ENCODE measurements at regions not wholly inside any gene's neighbourhood (a gene's known extent, or its start where the extent isn't known, plus 50 kb on each side); places are given as distances from the start of the nearest gene placed in this dataset.

DNA sequence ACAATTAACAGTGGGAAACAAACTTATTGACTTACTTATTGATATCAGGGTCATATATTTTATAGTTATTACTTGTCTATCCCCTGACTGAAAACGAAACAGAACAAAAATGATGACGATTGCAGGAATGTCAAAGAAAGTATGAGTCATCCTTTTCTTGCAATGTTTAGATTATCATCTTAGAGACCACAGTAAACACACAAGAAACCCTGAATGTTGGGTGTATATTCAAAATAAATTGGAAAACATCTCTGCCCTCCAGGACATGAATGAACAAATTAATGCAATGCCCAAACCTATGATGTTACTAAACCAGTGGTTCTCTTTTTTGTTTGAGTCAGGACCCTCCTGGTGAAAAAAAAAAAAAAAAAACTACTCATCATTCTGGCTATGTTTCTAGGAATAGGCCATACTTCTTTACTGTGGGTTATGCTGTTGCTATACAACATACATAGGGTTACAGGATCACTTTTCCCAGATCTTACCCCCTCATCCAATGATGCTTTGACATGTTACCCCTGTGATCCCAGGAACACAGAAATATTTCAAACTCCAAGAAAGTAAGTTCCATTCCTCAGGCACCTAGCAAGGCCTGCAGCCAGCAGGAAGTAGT is 623.4 kb upstream of the IGFBP3 start:
- peak overlapping the region; percentile 91 for H3K14ac ChIP-seq (replicated peaks; ENCODE audit: low read depth, low read length)
- H2BK20ac ChIP-seq (ENCODE audit: low read depth, low read length) = peak overlapping the region; percentile 91
- intact Hi-C loops (cut with micrococcal nuclease) (loop anchor here (5.0 kb wide), 1 partner anchor 172 kb away; no protein-coding TSS in a partner anchor), dilution Hi-C loops (cut with HindIII; ENCODE audit: low sequenced_read_pairs, unreplicated experiment) (no loop called here), in situ Hi-C loops (cut with MboI; ENCODE audit: low sequenced_read_pairs) (no loop called here)
- no peak overlapping the region for H2AK9ac ChIP-seq (replicated peaks; ENCODE audit: low read depth, low read length, poor library complexity)
- no peaks in the 10 kb centered on the region for H3K79me1 ChIP-seq (ENCODE audit: low read depth in 1 of 2, low read length in 2 of 2)
- POLR2A ChIA-PET (ENCODE audit: unreplicated experiment) = interaction anchor here (0.6 kb wide), 1 partner anchor 391 kb away, joined by 3 read pairs; no protein-coding TSS in a partner anchor
- H3K9me1 ChIP-seq (ENCODE audit: insufficient read depth, low read length) = peaks cover 3% of the 10 kb centered on the region
- no peaks in the 10 kb centered on the region for H3K36me3 ChIP-seq (ENCODE audit: control insufficient read depth, insufficient read depth, low read length)
- no peaks in the 10 kb centered on the region for H4K20me1 ChIP-seq (ENCODE audit: insufficient read depth, low read length)
- DNase-seq (peak; percentile 90), ATAC-seq (ENCODE audit: low read depth) (peak; percentile 72)
- H2BK120ac ChIP-seq (ENCODE audit: low read depth, low read length) = peak overlapping the region; percentile 92
- H3K4ac ChIP-seq (ENCODE audit: low read depth, low read length) = peak overlapping the region; percentile 88
- peak overlapping the region; percentile 81; the same call in 1 of the 2 replicates for H3K4me2 ChIP-seq (ENCODE audit: low read depth, low read length)
- H3K9me3 ChIP-seq (ENCODE audit: control insufficient read depth, insufficient read depth, low read length) = no peaks in the 10 kb centered on the region
- H3K27ac ChIP-seq (ENCODE audit: insufficient read depth, low read length) = peak overlapping the region; percentile 42
- H3K4me3 ChIP-seq (ENCODE audit: insufficient read depth, low read depth, low read length) = no peak overlapping the region
- peak overlapping the region; percentile 79 for H2BK5ac ChIP-seq (ENCODE audit: low read depth, low read length, poor library complexity, severe bottlenecking)
- peak overlapping the region; percentile 13; the same call in 1 of the 2 replicates for H4K5ac ChIP-seq (ENCODE audit: low read depth, low read length)
- H3K9ac ChIP-seq (ENCODE audit: low read depth, low read length) = no peak overlapping the region
- H2BK15ac ChIP-seq (ENCODE audit: low read depth, low read length) = peak overlapping the region; percentile 91
- CTCF ChIA-PET = no interaction called here
- peak overlapping the region; percentile 14; the same call in 1 of the 2 replicates for H3K56ac ChIP-seq (ENCODE audit: extremely low read depth, insufficient read depth, low read length)
- H4K8ac ChIP-seq (ENCODE audit: low read depth in 2 of 2, low read length in 2 of 2) = peak overlapping the region; percentile 60 to 72
- H2AFZ ChIP-seq (replicated peaks; ENCODE audit: low read length, poor library complexity) = no peak overlapping the region
- WGBS, 2 experiments (ENCODE audit: extremely low coverage in 2 of 2, insufficient read length in 1 of 2) = no CpG with 5 or more reads among the region's 2 CpGs
- peaks cover 4% of the 10 kb centered on the region; the same call in 1 of the 2 replicates for H3K4me1 ChIP-seq (ENCODE audit: control insufficient read depth, insufficient read depth, low read length)
- no peaks in the 10 kb centered on the region for H3K27me3 ChIP-seq (ENCODE audit: control insufficient read depth, insufficient read depth, low read length)
- no peak overlapping the region for H3K23ac ChIP-seq (ENCODE audit: low read depth, low read length)
- no TSS peak for BruUV-seq (replicated peaks)
- peak overlapping the region; percentile 72 for H2AK5ac ChIP-seq (ENCODE audit: low read depth, low read length)
- H3K18ac ChIP-seq (ENCODE audit: low read depth, low read length) = peak overlapping the region; percentile 69
- peak overlapping the region; percentile 88 for H4K91ac ChIP-seq (ENCODE audit: insufficient read depth, low read depth, low read length)
- no peak for TF ChIP-seq CHD1 (IDR thresholded peaks at IDR 0.05; ENCODE audit: low read depth, low read length)
- no peak for TF ChIP-seq MXI1 (IDR thresholded peaks at IDR 0.05; ENCODE audit: borderline replicate concordance, low read depth, low read length)
- TF ChIP-seq BHLHE40 (IDR thresholded peaks at IDR 0.05; ENCODE audit: low read depth, low read length) = peak; percentile 57; the same call in 1 of the 2 replicates
- TF ChIP-seq FOS (IDR thresholded peaks at IDR 0.05; ENCODE audit: low read depth, low read length) = peak; percentile 100
- no peak; the same call in 1 of the 2 replicates for TF ChIP-seq RAD21 (IDR thresholded peaks at IDR 0.05; ENCODE audit: low read length)
- TF ChIP-seq CEBPB (IDR thresholded peaks at IDR 0.05; ENCODE audit: low read depth, low read length) = peak; percentile 67
- no peak for TF ChIP-seq POLR2A (IDR thresholded peaks at IDR 0.05; ENCODE audit: low read depth, low read length)
- TF ChIP-seq, protein P1, sequence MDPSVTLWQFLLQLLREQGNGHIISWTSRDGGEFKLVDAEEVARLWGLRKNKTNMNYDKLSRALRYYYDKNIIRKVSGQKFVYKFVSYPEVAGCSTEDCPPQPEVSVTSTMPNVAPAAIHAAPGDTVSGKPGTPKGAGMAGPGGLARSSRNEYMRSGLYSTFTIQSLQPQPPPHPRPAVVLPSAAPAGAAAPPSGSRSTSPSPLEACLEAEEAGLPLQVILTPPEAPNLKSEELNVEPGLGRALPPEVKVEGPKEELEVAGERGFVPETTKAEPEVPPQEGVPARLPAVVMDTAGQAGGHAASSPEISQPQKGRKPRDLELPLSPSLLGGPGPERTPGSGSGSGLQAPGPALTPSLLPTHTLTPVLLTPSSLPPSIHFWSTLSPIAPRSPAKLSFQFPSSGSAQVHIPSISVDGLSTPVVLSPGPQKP (IDR thresholded peaks at IDR 0.05; ENCODE audit: borderline replicate concordance, low read depth, low read length) = no peak
- TF ChIP-seq MAZ (IDR thresholded peaks at IDR 0.05; ENCODE audit: borderline replicate concordance, low read depth, low read length) = no peak
- TF ChIP-seq, protein P2, sequence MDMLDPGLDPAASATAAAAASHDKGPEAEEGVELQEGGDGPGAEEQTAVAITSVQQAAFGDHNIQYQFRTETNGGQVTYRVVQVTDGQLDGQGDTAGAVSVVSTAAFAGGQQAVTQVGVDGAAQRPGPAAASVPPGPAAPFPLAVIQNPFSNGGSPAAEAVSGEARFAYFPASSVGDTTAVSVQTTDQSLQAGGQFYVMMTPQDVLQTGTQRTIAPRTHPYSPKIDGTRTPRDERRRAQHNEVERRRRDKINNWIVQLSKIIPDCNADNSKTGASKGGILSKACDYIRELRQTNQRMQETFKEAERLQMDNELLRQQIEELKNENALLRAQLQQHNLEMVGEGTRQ (IDR thresholded peaks at IDR 0.05; ENCODE audit: low read depth, low read length) = no peak
- TF ChIP-seq MAFK (IDR thresholded peaks at IDR 0.05; ENCODE audit: low read depth, low read length) = peak; percentile 98
- TF ChIP-seq RCOR1 (IDR thresholded peaks at IDR 0.05; ENCODE audit: insufficient replicate concordance, low read length) = no peak
- no peak for TF ChIP-seq SMC3 (IDR thresholded peaks at IDR 0.05; ENCODE audit: low read depth, low read length)
- no peak for TF ChIP-seq RFX5 (IDR thresholded peaks at IDR 0.05; ENCODE audit: low read depth, low read length)
- TF ChIP-seq, protein P3, sequence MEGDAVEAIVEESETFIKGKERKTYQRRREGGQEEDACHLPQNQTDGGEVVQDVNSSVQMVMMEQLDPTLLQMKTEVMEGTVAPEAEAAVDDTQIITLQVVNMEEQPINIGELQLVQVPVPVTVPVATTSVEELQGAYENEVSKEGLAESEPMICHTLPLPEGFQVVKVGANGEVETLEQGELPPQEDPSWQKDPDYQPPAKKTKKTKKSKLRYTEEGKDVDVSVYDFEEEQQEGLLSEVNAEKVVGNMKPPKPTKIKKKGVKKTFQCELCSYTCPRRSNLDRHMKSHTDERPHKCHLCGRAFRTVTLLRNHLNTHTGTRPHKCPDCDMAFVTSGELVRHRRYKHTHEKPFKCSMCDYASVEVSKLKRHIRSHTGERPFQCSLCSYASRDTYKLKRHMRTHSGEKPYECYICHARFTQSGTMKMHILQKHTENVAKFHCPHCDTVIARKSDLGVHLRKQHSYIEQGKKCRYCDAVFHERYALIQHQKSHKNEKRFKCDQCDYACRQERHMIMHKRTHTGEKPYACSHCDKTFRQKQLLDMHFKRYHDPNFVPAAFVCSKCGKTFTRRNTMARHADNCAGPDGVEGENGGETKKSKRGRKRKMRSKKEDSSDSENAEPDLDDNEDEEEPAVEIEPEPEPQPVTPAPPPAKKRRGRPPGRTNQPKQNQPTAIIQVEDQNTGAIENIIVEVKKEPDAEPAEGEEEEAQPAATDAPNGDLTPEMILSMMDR (conservative IDR thresholded peaks at IDR 0.05; ENCODE audit: low read depth, low read length) = no peak

Measured in IMR-90 (cell line).